OCI-LY1 (cell line): ENCODE measurements at regions not wholly inside any gene's neighbourhood (a gene's known extent, or its start where the extent isn't known, plus 50 kb on each side); places are given as distances from the start of the nearest gene placed in this dataset.

Source experiments
- CTCF ChIP-seq: fragments of 200-600 bp; sonication (generic), shearing (Covaris generic); IDR thresholded peaks from 2 replicates; pipeline ENCODE4 v1.5.1; 2017; ENCODE audit warnings: mild to moderate bottlenecking, antibody characterized with exemption, low read length, moderate library complexity, mixed read lengths
- EZH2 ChIP-seq: fragments of 200-600 bp; sonication (generic), shearing (Covaris generic); IDR thresholded peaks from 2 replicates; pipeline ENCODE4 v1.8.0; 2017; ENCODE audit warnings: borderline replicate concordance, mixed run types, mild to moderate bottlenecking, antibody characterized with exemption, low read length, moderate library complexity, mixed read lengths

DNA sequence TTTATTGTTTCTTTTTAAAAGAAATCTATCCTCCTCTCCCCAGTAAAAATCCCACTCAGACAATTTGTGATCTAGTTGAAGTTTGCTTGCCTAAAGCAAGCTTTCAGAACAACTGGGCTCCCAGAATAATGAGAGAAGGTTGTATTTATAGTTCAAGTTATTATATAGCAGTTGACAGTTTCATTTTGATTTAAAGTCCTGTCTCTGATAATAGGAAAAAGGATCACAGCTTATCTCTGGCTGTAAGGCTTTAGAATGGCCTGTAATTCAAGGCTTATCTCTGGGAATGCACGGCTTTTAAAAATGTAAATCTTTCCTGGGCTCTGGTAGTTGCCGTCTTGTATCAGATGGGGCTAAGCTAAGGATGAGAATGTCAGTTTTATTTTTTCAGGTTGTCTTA is 123.3 kb upstream of the TMTC4 start:
- TF ChIP-seq CTCF (no peak), EZH2 (no peak)
